H1 (cell line): ENCODE measurements at regions not wholly inside any gene's neighbourhood (a gene's known extent, or its start where the extent isn't known, plus 50 kb on each side); places are given as distances from the start of the nearest gene placed in this dataset.

Source experiments
- CTCF ChIA-PET: fragments of 300-600 bp; sonication (Branson Sonifier 250); formaldehyde crosslinking; loops from one replicate; lab custom pipeline; 2021; ENCODE audit not compliant: partially characterized antibody; lab: Charles Lee
- POLR2A ChIA-PET: fragments of 300-600 bp; sonication (Branson Sonifier 250); formaldehyde crosslinking; loops from one replicate; lab custom pipeline; 2021; ENCODE audit warnings: inconsistent platforms; ENCODE audit not compliant: partially characterized antibody; lab: Charles Lee
- DNase-seq, 2 experiments: peaks; one replicate each; pipeline versions ENCODE4 v3.0.0 to v3.0.0-alpha.2; 2010 to 2022; ENCODE audit warnings: low spot score in 2 of 2, low read depth in 1 of 2, mixed read lengths in 1 of 2
- FAIRE-seq: peaks from 2 replicates; lab custom pipeline; 2011; peaks lifted over from hg19 to GRCh38; lab: Jason Lieb, UNC
- H2AFZ ChIP-seq: 2 replicates; pipeline ENCODE4 v1.8.1; 2012; ENCODE audit warnings: low read length, inconsistent platforms
- H2AK5ac ChIP-seq: 2 replicates; pipeline ENCODE4 v1.6.1; 2013; ENCODE audit warnings: low read depth, low read length
- H2BK120ac ChIP-seq: replicated peaks from 2 replicates; pipeline ENCODE3; 2013; ENCODE audit warnings: low read depth, low read length, inconsistent platforms
- H2BK12ac ChIP-seq: 2 replicates; pipeline ENCODE4 v1.6.1; 2013; ENCODE audit warnings: low read depth, low read length
- H2BK15ac ChIP-seq: 2 replicates; pipeline ENCODE4 v1.6.1; 2013; ENCODE audit warnings: low read length
- H2BK20ac ChIP-seq: 2 replicates; pipeline ENCODE4 v1.6.1; 2013; ENCODE audit warnings: low read length
- H2BK5ac ChIP-seq: 2 replicates; pipeline ENCODE4 v1.6.1; 2013; ENCODE audit warnings: low read depth, low read length
- H3K14ac ChIP-seq: 2 replicates; pipeline ENCODE4 v1.6.1; 2013; ENCODE audit warnings: inconsistent platforms; ENCODE audit not compliant: insufficient read length
- H3K18ac ChIP-seq: 2 replicates; pipeline ENCODE4 v1.6.1; 2013; ENCODE audit warnings: low read length; ENCODE audit errors: extremely low read depth
- H3K23ac ChIP-seq: 2 replicates; pipeline ENCODE4 v1.6.1; 2013; ENCODE audit warnings: inconsistent platforms; ENCODE audit not compliant: insufficient read length
- H3K23me2 ChIP-seq: 2 replicates; pipeline ENCODE4 v1.6.1; 2013; ENCODE audit warnings: low read depth, low read length
- H3K27ac ChIP-seq: 2 replicates; pipeline ENCODE4 v1.6.1; 2011; ENCODE audit warnings: low read depth, low read length, inconsistent platforms
- H3K27me3 ChIP-seq, 4 experiments: replicated peaks in 1 of 4; 1 replicate in 1 of 4; 2 replicates in 3 of 4; pipeline versions ENCODE4 v1.6.1 to v1.8.1; 2011 to 2013; ENCODE audit warnings: low read length in 3 of 4, mild to moderate bottlenecking in 3 of 4, inconsistent platforms in 2 of 4, mixed read lengths in 2 of 4, moderate library complexity in 1 of 4; ENCODE audit not compliant: control insufficient read depth in 3 of 4, insufficient read depth in 3 of 4; ENCODE audit errors: extremely low read depth in 1 of 4
- H3K36me3 ChIP-seq, 4 experiments: 2 replicates each; pipeline versions ENCODE4 v1.6.1 to v1.8.1; 2011 to 2013; ENCODE audit warnings: mild to moderate bottlenecking in 4 of 4, low read length in 3 of 4, moderate library complexity in 2 of 4, control low read depth in 1 of 4, inconsistent platforms in 1 of 4; ENCODE audit not compliant: insufficient read depth in 4 of 4, control insufficient read depth in 2 of 4
- H3K4ac ChIP-seq: replicated peaks from 2 replicates; pipeline ENCODE3; 2013; ENCODE audit warnings: low read length, low read depth, mixed read lengths, inconsistent platforms; ENCODE audit not compliant: insufficient read length
- H3K4me1 ChIP-seq, 4 experiments: replicated peaks in 1 of 4; 1 replicate in 1 of 4; 2 replicates in 3 of 4; pipeline versions ENCODE4 v1.6.1 to v1.8.1; 2011 to 2013; ENCODE audit warnings: low read length in 3 of 4, inconsistent platforms in 2 of 4, mixed read lengths in 1 of 4; ENCODE audit not compliant: insufficient read depth in 4 of 4, control insufficient read depth in 3 of 4
- H3K4me2 ChIP-seq, 2 experiments: 2 replicates each; pipeline versions ENCODE4 v1.6.1 to v1.8.1; 2011 to 2013; ENCODE audit warnings: low read depth in 2 of 2, low read length in 2 of 2, control low read depth in 1 of 2, inconsistent platforms in 1 of 2, mild to moderate bottlenecking in 1 of 2; ENCODE audit not compliant: insufficient read depth in 1 of 2
- H3K4me3 ChIP-seq, 4 experiments: fragments of 200-600, 300-600 bp in 1 of 4; sonication (generic), shearing (Covaris generic), sonication (Bioruptor Twin) in 1 of 4; 2 replicates each; pipeline versions ENCODE4 v1.5.1 to v1.8.1; 2011 to 2016; ENCODE audit warnings: low read length in 4 of 4, low read depth in 3 of 4, control low read depth in 2 of 4, inconsistent platforms in 2 of 4, mild to moderate bottlenecking in 2 of 4, mixed read lengths in 1 of 4, moderate library complexity in 1 of 4; ENCODE audit not compliant: insufficient read depth in 2 of 4; ENCODE audit errors: extremely low read depth in 1 of 4
- H3K56ac ChIP-seq: replicated peaks from 2 replicates; pipeline ENCODE3; 2013; ENCODE audit warnings: low read depth, mild to moderate bottlenecking, mixed read lengths, low read length, inconsistent platforms; ENCODE audit not compliant: insufficient read length
- H3K79me1 ChIP-seq: 2 replicates; pipeline ENCODE4 v1.6.1; 2013; ENCODE audit warnings: low read depth, low read length, control low read depth
- H3K79me2 ChIP-seq, 2 experiments: 2 replicates each; pipeline versions ENCODE4 v1.6.1 to v1.8.1; 2012 to 2013; ENCODE audit warnings: low read length in 2 of 2, mild to moderate bottlenecking in 2 of 2, inconsistent platforms in 1 of 2; ENCODE audit not compliant: insufficient read depth in 2 of 2, control insufficient read depth in 1 of 2
- H3K9ac ChIP-seq, 4 experiments: replicated peaks in 1 of 4; 1 replicate in 1 of 4; 2 replicates in 3 of 4; pipeline versions ENCODE4 v1.6.1 to v1.8.1; 2011 to 2013; ENCODE audit warnings: low read depth in 3 of 4, low read length in 3 of 4, control low read depth in 2 of 4, mild to moderate bottlenecking in 2 of 4, moderate library complexity in 2 of 4, inconsistent platforms in 1 of 4; ENCODE audit errors: extremely low read depth in 1 of 4
- H3K9me3 ChIP-seq, 2 experiments: 2 replicates each; pipeline versions ENCODE4 v1.6.1 to v1.8.1; 2012 to 2013; ENCODE audit warnings: mild to moderate bottlenecking in 2 of 2, moderate library complexity in 2 of 2, control low read depth in 1 of 2, inconsistent platforms in 1 of 2, low read depth in 1 of 2, low read length in 1 of 2, mixed read lengths in 1 of 2; ENCODE audit not compliant: insufficient read depth in 2 of 2
- H4K20me1 ChIP-seq, 2 experiments: replicated peaks in 1 of 2; 2 replicates each; pipeline versions ENCODE3 to v1.8.1; 2011 to 2013; ENCODE audit warnings: inconsistent platforms in 2 of 2, low read length in 2 of 2, mild to moderate bottlenecking in 1 of 2; ENCODE audit not compliant: insufficient read depth in 2 of 2, control insufficient read depth in 1 of 2
- H4K5ac ChIP-seq: 2 replicates; pipeline ENCODE4 v1.6.1; 2013; ENCODE audit warnings: low read length, low read depth, mixed read lengths, inconsistent platforms; ENCODE audit not compliant: insufficient read length
- H4K8ac ChIP-seq: 2 replicates; pipeline ENCODE4 v1.8.0; 2013; ENCODE audit warnings: mild to moderate bottlenecking, moderate library complexity, low read length, inconsistent platforms; ENCODE audit not compliant: insufficient read depth; ENCODE audit errors: extremely low read depth
- H4K91ac ChIP-seq: replicated peaks from 2 replicates; pipeline ENCODE3; 2013; ENCODE audit warnings: low read length, mixed read lengths, inconsistent platforms; ENCODE audit not compliant: insufficient read length
- CHD7 ChIP-seq: fragments of 300-600 bp; sonication (generic); IDR thresholded peaks from 2 replicates; pipeline ENCODE4 v1.7.1; 2012; ENCODE audit warnings: low read length, moderate library complexity, mild to moderate bottlenecking, inconsistent platforms; ENCODE audit not compliant: insufficient replicate concordance
- WGBS, 2 experiments: shearing (Covaris generic) in 1 of 2; methylation state at CpG; one replicate each; pipeline versions ENCODE4 v1.1.6 to v1.1.7; 2013 to 2015; ENCODE audit warnings: low lambda C conversion rate in 2 of 2, mixed read lengths in 2 of 2, inconsistent platforms in 1 of 2, low coverage in 1 of 2, missing lambda C conversion rate in 1 of 2; ENCODE audit not compliant: insufficient replicate concordance in 2 of 2, insufficient coverage in 1 of 2, insufficient read length in 1 of 2; ENCODE audit errors: extremely low coverage in 1 of 2, missing lambda C conversion rate in 1 of 2; 5-methylcytosine and 5-hydroxymethylcytosine counted together

- Histone ChIP-seq H3K79me2 (no peaks in the 10 kb centered on the region), H3K4me1 (no peaks in the 10 kb centered on the region), H3K18ac (no peak overlapping the region), H2BK20ac (no peak overlapping the region), H2BK120ac (no peak overlapping the region), H3K9me3 (peaks cover 0 to 4% of the 10 kb centered on the region in 2 experiments; a peak in 1 of 4 replicates), H2BK5ac (no peak overlapping the region), H3K23ac (no peak overlapping the region), H3K14ac (no peak overlapping the region), H3K9ac (no peak overlapping the region), H3K56ac (no peak overlapping the region), H3K4me2 (no peak overlapping the region), H2BK12ac (no peak overlapping the region), H3K79me1 (no peaks in the 10 kb centered on the region), H2AFZ (no peak overlapping the region), H4K5ac (no peak overlapping the region), H3K36me3 (no peaks in the 10 kb centered on the region), H3K4ac (no peak overlapping the region), H2BK15ac (no peak overlapping the region), H3K27ac (no peak overlapping the region), H4K91ac (no peak overlapping the region), H2AK5ac (no peak overlapping the region), H4K20me1 (no peaks in the 10 kb centered on the region), H3K4me3 (no peak overlapping the region), H3K27me3 (no peaks in the 10 kb centered on the region; a peak in 1 of 7 replicates), H4K8ac (no peak overlapping the region), H3K23me2 (no peaks in the 10 kb centered on the region)
- no peak for DNase-seq
- no peak for FAIRE-seq
- POLR2A ChIA-PET, result no interaction called here
- CTCF ChIA-PET, result interaction anchor here (0.6 kb wide), 1 partner anchor 450 kb away, joined by 3 read pairs; no protein-coding TSS in a partner anchor
- 83% methylated on average over 4 of the region's 4 CpGs; no CpG with 5 or more reads in 1 of the 2 experiments for whole genome bisulfite sequencing, 2 experiments
- no peak for TF ChIP-seq CHD7
Measured at GRCh38 chr6:5876076-5876475, 130.6 kb downstream of the NRN1 start.
